Epithelial cell of prostate (primary cell): ENCODE measurements at regions not wholly inside any gene's neighbourhood (a gene's known extent, or its start where the extent isn't known, plus 50 kb on each side); places are given as distances from the start of the nearest gene placed in this dataset.

ENCODE experiments used
- DNase-seq: peaks from one replicate; pipeline ENCODE4 v3.0.0-alpha.2; 2011; ENCODE audit warnings: low read depth, low spot score
- H3K27ac ChIP-seq: fragments of 450-650 bp; 2 replicates; pipeline ENCODE4 v1.5.1; 2017; ENCODE audit warnings: mild to moderate bottlenecking

DNA sequence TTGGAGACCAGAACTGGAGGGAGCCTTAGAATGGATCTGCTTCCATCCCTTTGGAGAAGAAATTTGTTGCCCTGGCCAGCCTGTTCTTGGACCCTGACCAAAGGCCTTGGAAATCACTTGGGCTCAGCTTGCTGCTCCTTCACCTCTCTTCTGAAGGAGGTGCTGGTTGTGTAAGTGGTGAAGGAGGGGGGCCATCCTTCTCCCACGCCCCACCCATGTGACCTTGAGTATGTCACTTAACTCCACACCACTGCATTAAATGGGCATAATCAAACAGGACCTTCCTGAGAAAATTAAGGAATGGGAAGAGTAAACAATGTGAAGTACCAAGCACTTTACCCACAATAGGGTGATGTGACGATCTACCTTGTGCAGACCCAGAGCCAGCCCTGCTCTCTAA is 68.3 kb upstream of the GJB5 start:
- no peak overlapping the region for H3K27ac ChIP-seq
- no peak for DNase-seq

DNA sequence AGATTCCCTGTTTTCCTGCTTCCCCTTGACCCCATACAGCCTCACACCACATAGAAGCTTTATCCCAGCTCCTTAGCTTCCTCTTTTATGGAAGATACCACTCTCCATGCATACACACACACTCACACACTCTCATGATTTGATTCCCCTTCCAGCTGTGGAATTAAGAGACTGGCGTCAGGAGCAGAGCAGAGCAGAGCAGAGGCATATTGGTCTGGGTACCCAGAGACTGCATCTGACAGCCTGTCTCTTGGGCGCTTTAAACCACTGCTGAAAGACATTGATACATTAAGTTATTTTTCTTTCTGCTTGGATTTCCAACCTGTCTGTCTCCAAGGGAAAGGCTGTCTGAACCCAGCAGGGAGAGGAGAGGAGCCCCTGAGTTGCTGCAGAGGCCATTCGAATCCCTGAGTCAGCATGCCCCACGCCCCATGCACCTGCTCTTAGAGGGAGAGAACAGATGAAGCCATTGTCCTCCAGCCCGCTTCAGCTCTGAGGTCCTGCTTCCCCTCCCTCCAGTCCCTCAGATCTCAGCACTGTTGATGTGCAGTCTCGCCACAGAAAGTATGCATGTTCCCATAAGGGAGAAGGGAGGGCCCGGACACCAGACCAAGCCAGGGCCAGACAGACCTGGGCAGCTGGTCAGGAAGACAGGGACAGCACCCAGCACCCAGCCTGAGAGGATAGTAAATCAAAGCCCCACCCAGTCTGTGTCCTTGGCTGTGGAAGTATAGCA is 66.7 kb upstream of the GJB5 start:
- H3K27ac ChIP-seq, result no peak overlapping the region
- no peak for DNase-seq

DNA sequence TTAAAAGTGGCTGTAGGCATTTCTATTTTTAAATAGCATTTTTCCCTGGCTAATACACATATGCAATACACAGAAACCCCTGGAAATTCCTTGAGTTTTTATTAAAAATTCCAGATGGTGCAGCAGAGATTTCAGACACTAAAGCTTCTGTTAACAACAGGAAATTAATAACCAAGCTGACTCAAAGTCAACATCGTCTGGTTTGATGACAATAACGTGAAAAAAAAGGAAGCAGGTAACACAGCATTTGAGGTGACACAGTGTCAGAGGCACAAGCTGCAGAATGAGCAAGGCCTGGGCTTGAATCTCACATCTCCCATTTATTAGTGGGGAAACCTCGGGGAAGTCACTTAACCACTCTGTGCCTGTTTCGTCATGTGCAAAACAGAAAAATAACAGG is 64.6 kb upstream of the GJB5 start:
- peak; percentile 26 for DNase-seq
- no peak overlapping the region for H3K27ac ChIP-seq

DNA sequence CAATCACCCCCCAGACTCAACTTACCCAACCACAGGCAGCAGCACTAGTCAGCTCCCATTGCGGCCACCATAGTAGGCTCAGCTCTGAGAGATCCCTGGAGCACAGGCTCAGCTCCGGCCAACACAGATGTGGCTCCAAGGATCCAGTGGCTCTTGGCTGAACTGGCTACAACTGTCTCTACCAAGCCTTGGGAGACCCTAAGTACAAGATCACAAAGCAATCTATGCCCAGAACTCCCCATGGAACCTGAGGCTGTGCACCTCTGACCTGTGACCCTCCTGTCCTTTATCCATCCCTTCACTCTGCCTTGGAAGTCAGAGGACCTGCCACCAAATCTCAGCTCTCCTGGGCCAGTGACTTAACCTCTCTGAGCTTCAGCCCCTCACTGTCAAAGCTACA is 61.8 kb upstream of the GJB5 start:
- DNase-seq, result no peak

DNA sequence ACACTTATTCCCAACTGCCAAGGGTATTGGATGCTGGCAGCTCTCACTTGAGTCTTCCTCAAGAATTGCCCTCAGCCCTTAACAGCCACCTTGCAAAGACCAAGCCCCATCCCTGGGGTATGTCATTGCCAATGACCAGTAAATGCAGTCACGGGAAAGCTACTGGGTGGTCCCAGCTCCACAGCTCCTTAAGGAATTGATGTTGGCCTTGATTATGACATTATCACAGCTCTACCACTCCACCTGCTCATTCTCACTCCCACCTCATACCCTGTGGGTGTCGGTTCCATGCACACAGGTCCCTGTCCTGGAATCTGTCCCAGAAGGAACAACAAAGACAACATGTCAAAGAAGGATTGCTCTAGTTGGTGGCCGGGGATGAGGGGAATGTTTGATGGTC is 60.5 kb upstream of the GJB5 start:
- no peak overlapping the region for H3K27ac ChIP-seq
- no peak for DNase-seq

More for the DNA sequence above, 61.8 kb upstream of the GJB5 start:
- H3K27ac ChIP-seq, result no peak overlapping the region

DNA sequence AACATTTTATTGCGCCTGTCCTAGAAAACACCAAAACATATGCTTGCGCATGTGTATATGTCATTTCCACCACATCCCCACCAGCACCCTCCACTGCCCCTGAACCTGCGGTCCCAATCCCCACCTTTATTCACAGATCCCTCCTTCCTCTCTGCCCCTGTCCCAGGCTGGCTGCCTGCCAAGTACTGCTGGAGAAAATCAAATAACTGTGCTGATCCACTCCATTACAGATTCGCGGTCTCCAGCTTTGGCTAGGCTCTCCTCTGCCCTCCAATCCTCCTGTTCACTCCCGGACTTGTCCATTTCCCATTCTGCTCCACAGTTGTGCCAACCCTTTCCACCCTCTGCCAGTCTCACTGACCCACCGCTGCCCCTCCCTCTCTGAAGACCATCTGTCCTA is 59.3 kb upstream of the GJB5 start:
- no peak for DNase-seq
- H3K27ac ChIP-seq, result no peak overlapping the region

DNA sequence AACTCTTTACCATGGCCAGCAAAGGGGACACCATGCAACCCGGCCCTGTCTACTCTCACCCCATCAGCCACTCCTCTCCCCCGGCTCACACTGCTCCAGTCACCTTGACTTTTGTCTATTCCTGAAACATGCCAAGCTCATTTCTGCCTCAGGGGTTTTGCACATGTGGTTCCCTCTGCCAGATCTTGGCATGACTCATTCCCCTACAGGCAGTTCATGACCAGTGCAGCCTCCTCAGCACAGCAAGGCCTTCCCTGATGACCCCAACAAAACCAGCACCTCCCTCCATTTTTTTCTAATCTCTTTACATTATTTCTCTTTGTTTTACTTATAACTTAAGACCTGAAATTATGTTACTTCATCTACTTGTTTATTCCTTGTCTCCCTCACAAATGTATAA is 58.6 kb upstream of the GJB5 start:
- DNase-seq, result peak; percentile 48
- no peak overlapping the region for H3K27ac ChIP-seq

DNA sequence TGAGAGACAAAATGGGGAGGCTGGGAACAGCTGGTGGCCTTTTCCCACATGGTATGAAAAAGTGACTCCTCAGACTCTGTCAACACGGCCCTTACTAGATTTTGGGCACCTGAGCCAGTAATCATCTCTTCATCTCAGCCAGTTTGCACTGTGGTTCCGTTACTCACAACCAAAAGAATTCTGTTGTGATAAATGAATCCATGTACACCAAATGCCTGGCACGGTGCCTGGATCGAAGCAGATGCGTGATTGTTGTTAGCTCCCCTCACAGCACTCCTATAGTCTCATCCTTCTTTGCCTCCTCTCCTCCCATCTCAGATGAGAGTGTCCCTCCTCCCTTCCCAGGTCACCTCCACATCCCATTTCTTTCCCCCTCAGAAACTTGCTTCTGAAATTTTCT is 57.9 kb upstream of the GJB5 start:
- H3K27ac ChIP-seq, result no peak overlapping the region
- no peak for DNase-seq

DNA sequence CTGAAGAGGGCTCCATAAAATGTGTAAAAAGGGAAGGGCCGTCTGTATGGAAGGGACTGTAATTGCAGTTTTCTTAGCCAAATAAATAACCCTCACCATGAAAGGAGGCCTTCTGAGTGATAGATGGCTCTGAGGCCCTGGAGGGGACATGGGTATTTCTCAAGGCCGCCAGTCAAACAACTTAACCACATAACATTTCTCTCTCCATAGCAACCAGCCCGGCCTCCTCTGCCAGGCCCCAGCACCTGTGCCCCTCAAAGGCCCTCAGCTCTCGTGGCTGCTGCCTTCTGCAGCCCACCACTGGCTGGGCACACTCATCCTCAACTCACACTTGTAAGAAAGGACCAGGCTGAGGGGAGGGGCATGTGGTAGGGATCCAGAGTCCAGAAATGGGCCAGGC is 57.0 kb upstream of the GJB5 start:
- H3K27ac ChIP-seq, result no peak overlapping the region
- DNase-seq, result no peak

DNA sequence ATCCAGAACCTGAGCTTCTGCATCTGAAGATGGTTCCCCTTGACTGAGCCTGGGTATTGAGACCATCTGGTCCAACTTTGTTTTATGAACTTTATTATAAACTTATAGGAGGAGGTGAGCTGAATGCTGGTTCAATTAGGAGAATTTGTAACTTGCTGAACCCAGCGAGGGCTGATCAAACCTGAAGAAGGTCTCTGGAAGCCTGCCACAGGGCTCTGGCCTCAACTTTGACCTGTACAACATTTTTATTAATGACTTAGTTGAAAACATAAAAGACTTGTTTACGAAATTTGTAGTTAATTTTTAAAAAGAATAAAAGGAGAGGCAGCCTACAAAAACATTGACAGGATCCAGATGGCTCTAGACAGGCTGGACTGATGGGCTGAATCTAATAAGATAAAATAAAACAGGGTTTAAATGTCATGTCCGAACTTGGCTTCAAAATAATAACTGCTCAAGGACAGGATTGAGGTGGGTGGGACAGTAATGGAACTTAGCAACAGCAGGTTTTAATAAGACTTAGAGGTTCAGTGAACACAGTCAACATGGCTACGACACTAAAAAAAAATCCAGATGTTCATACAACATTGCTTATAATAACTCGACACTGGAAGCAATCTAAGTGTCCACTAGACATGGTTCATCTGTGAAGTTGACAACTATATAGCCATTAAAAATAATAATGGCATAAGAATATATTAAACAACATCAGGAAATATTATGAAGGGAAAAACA is 53.4 kb upstream of the GJB5 start:
- no peak for DNase-seq

More for the DNA sequence above, 53.4 kb upstream of the GJB5 start:
- no peak overlapping the region for H3K27ac ChIP-seq
